Inferior parietal cortex (tissue), 1 donor: ENCODE measurements at regions not wholly inside any gene's neighbourhood (a gene's known extent, or its start where the extent isn't known, plus 50 kb on each side); places are given as distances from the start of the nearest gene placed in this dataset.

Experiments
- DNase-seq: peaks from one replicate; pipeline ENCODE4 v3.0.0-alpha.2; 2016; ENCODE audit errors: extremely low spot score

DNA sequence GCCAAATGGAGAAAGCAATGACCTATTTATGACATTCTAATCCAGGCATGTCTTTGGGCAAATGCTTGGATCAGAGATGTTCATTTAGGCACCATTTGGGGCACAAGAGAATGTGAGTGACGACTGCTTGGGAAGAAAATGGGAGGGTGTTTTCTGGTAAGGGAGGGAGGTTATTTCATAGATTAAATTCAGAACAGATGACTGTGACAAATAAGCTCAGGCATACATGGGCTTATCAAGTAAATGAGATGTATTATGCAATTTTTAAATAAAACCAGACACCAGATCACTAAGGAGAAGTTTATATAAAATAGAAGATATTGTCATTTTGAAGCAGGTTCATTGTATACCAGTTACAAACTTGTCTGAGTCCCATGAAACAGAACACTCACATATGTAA lies 71.4 kb upstream of the UGT8 start:
- no peak for DNase-seq

DNA sequence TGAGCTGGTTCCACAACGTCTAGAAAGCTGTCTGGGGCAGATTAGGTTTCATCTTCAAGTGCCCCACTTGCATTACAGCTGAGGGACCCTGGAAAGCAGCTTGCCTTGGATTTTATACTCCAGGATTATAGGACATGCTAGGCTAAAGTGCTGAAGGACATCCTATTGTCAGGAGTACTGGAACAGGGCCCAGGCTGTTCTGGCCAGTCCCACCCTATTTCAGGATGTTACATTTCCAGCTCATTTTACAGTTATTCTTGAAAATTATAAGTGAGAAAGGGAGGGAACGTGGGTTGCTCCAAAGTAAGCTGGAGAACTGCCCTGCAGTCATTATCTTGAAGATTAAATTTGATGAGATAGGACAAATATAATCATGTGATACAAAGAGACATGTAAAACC lies 71.0 kb upstream of the UGT8 start:
- DNase-seq, result no peak

DNA sequence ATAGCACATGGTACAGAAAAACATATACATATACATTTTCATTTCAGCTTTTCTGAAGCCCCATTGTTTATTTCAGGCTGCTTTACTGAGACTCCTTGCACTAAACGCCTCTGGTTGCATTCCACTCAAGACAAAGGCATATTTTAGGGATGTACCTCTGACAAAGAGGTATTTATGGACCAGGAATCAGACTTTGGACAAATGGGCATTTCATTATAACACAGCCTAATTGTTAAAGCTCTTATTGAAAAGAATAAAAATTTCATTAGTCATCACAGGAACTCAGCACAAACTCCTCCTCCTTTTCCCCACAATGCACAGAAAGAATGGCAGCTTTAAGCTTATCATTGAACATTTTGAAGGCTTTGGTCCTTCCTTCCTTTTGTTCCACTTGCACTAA lies 62.9 kb upstream of the UGT8 start:
- DNase-seq, result peak; percentile 39

DNA sequence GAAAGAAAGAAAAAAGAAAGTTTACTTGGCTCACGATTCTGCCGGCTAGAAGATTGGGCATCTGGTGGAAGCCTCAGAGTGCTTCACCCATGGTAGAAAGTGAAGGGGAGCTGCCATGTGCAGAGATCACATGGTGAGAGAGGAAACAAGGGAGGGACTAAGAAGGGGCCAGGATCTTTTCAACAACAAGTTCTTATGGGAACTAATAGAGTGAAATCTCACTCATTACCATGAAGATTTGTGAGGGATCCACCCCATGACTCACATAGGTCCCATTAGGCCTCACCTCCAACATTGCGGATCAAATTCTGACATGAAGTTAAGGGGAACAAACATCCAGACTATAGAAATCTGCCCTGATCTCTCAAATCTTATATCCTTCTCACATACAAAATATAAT lies 61.3 kb upstream of the UGT8 start:
- DNase-seq, result no peak

DNA sequence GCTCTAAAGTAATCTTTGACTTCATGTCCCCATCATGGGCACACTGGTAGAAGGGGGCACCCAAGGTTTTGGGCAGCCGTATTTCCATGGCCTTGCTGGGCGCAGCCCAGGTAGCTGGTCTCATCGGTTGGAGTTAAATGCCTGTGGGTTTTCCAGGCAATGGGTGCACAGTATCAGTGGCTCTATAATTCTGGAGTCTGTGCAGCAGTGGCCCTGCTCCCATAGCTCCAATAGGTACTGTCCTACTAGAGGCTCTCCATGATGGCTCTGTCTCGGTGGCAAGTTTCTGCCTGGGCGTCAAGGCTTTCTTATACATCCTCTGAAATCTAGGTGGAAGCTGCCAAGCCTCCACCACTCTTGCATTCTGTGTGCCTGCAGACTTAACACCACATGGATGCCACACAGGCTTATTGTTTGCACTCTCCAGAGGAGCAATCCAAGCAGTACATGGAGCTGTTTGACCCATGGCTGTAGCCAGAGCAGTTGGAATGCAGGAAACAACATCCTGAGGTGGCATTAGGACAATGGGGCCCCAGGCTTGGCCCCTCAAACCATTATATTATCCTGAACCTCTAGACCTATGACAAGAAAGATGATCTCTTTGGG lies 60.5 kb upstream of the UGT8 start:
- DNase-seq, result no peak

DNA sequence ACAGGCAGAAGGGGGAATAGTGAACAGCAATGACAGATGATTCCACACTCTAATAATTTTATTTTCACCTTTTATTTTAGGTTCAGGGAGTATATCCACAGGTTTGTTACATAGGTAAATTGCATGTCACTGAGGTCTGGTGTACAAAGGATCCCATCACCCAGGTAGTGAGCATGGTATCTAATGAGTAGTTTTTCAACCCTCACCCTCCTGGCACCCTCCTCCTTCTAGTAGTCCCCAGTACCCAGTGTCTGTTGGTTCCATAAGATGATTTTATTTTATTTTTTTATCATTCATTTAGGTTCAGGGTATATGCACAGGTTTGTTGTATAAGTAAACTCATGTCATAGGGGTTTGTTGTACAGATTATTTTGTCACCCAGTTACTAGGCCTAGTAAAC lies 58.6 kb upstream of the UGT8 start:
- DNase-seq, result no peak

DNA sequence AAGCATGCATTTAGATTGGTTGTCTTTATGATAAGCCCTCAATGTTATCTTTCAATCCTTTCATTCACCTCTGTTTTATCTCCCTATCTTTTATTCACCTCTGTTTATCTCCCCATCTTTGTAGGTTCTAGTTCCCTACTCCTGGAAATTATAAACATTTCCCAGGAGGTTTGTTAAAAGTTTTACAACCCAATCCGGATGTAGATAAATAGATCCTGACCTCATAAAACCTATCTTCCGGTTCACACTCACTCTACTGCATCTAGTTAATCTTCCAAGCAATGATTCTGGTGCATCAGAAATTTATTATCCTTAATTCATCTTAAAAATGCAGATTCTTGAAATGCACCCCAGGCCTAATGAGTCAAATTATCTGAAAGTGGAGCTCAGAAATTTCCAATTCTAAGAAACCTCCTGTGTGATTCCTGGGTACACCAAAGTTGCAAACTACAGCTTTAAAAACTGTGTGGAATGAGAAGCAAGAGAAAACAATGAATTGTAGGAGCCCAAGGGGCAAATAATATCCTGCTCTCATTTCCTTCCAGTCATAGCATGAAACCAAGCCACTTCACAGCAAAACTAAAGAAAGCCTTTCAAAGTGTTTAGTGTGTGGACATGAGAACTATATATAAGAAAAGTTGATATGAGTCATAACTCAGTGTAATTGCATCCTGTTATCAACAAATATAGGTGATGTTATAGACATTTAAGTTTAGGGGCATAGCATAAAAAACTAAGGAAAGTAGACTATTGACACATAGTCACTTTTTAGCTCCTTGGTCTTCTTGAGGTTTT lies 51.1 kb upstream of the UGT8 start:
- DNase-seq, result no peak
